ENCODE measurements at regions not wholly inside any gene's neighbourhood (a gene's known extent, or its start where the extent isn't known, plus 50 kb on each side); places are given as distances from the start of the nearest gene placed in this dataset.

DNA sequence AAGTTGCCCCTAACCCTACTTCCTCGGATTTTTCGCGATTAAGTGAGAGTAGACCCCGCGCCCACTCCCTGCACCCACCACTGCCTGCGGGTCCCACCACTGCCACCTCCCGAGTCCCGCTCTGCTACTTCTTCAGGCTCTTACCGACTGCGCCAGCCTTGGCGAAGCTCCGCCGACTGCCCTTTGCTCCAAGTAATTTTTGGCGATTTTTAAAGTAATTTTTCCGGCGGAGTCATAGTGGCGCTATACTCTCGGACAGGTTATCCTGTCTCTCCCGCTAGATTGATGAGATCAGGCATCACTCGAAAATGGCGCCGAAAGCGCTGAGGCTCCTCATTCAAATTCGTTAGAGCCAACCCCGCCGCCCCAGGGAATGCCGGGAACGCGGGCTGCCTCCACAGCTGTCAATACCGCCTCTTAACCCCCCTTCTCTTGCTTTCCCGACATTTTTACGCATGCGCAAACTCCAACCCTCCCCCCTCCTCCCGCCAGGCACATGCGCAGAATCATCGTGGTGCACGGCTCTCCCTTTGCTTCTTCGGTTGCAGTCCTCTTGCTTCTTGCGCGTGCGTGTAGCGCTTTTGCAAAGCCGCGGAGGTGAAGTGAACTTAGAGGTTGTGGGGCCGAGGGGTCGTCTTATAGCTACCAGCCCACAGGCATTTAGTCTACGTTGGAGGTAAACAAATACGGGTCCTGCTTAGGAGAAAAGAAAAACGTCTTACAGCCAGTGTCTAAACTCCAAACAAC, 66.6 kb downstream of the KCNRG start:
- Histone ChIP-seq H3K27me3 (no peaks in the 10 kb centered on the region), H3K9me3 (no peaks in the 10 kb centered on the region), H3K4me1 (ENCODE audit: control insufficient read depth in 1 of 2, insufficient read depth in 1 of 2, low read depth in 1 of 2, low read length in 1 of 2) (peaks cover 69 to 72% of the 10 kb centered on the region in 2 experiments), H3K36me3 (no peaks in the 10 kb centered on the region), H3K4me3 (ENCODE audit: low read depth in 1 of 2, low read length in 1 of 2) (peak overlapping the region; percentile 80 to 84), H3K27ac (peak overlapping the region; percentile 80)
- TF ChIP-seq, protein P1, sequence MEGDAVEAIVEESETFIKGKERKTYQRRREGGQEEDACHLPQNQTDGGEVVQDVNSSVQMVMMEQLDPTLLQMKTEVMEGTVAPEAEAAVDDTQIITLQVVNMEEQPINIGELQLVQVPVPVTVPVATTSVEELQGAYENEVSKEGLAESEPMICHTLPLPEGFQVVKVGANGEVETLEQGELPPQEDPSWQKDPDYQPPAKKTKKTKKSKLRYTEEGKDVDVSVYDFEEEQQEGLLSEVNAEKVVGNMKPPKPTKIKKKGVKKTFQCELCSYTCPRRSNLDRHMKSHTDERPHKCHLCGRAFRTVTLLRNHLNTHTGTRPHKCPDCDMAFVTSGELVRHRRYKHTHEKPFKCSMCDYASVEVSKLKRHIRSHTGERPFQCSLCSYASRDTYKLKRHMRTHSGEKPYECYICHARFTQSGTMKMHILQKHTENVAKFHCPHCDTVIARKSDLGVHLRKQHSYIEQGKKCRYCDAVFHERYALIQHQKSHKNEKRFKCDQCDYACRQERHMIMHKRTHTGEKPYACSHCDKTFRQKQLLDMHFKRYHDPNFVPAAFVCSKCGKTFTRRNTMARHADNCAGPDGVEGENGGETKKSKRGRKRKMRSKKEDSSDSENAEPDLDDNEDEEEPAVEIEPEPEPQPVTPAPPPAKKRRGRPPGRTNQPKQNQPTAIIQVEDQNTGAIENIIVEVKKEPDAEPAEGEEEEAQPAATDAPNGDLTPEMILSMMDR (IDR thresholded peaks at IDR 0.05), result peak; percentile 7

DNA sequence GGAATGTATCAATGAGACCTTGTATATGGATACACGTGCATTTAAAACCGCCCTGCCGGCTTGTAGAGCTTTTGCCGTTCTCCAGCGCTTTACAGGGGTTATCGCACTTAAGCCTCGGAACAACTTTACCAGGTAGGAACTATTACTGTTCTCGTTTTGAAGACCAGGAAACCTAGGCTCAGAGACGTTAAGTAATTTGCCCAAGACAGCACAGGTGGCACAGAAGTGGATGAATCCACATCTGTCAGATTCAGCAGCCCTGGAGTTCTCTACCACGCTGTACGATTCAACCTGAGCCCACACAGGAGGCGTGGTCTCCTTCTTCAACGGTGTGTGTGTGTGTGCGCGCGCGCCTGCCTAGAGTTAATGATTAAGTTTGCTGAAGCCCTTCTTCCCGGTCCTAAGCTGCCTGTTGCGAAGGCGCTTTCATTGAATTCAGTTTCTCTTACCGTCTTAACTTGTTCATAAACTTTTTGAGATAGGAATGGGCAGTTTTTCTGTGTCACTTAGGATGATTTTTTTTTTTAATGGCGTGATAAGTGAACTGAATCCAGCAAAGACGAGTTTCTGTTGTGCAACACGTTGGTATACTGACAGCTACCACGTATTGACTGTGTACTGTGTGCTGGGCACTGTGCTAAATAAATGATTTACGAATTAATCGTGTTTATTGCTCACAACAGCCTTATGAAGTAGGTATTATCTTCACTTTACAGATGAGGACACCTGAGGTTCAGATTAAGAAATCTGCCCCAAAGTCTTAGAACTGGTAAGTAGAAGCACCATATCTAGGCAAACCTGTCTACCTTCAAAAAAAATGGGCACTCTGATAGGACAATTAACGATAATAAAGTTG, 67.4 kb downstream of the KCNRG start:
- H3K4me3 ChIP-seq (ENCODE audit: low read depth in 1 of 2, low read length in 1 of 2), result peak overlapping the region; percentile 80 to 84

DNA sequence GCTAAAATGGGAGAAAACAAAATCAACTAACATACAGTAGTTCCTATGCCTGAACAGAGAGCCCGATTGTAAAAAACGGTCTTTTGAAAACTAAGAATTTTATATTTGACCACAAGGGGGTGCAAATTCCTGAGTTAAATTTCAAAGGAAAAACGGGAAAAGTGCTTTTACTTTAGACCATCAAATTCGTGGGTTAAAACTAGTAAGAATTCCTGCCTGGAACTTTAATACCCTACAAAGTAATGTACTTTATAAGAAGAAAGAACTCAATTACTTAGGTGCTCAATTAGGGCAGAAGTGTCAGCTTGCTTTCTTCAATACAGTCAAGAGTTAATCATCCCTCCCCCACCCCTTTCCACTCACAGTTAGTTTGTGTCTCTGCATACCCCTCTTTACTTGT, 69.8 kb downstream of the KCNRG start:
- Histone ChIP-seq H3K36me3 (no peaks in the 10 kb centered on the region), H3K27ac (no peak overlapping the region), H3K4me1 (ENCODE audit: control insufficient read depth in 1 of 2, insufficient read depth in 1 of 2, low read depth in 1 of 2, low read length in 1 of 2) (peaks cover 43 to 44% of the 10 kb centered on the region in 2 experiments), H3K9me3 (no peaks in the 10 kb centered on the region), H3K4me3 (ENCODE audit: low read depth in 1 of 2, low read length in 1 of 2) (no peak overlapping the region), H3K27me3 (no peaks in the 10 kb centered on the region)
- TF ChIP-seq, protein P1 (IDR thresholded peaks at IDR 0.05), result peak; percentile 40

More for the DNA sequence above, 67.4 kb downstream of the KCNRG start:
- TF ChIP-seq, protein P1 (IDR thresholded peaks at IDR 0.05), result no peak
- no peaks in the 10 kb centered on the region for H3K36me3 ChIP-seq
- H3K4me1 ChIP-seq (ENCODE audit: control insufficient read depth in 1 of 2, insufficient read depth in 1 of 2, low read depth in 1 of 2, low read length in 1 of 2), result peaks cover 67% of the 10 kb centered on the region in 2 experiments
- peak overlapping the region; percentile 80 for H3K27ac ChIP-seq
- no peaks in the 10 kb centered on the region for H3K9me3 ChIP-seq
- no peaks in the 10 kb centered on the region for H3K27me3 ChIP-seq

- Histone ChIP-seq H3K27ac (no peak overlapping the region), H3K36me3 (no peaks in the 10 kb centered on the region), H3K4me3 (ENCODE audit: low read depth in 1 of 2, low read length in 1 of 2) (no peak overlapping the region), H3K4me1 (ENCODE audit: control insufficient read depth in 1 of 2, insufficient read depth in 1 of 2, low read depth in 1 of 2, low read length in 1 of 2) (peaks cover 7 to 10% of the 10 kb centered on the region in 2 experiments), H3K9me3 (no peaks in the 10 kb centered on the region), H3K27me3 (no peaks in the 10 kb centered on the region)
- TF ChIP-seq, protein P1 (IDR thresholded peaks at IDR 0.05), result no peak
Observed at GRCh38 chr13:50089633-50090032, 74.4 kb downstream of the KCNRG start.

DNA sequence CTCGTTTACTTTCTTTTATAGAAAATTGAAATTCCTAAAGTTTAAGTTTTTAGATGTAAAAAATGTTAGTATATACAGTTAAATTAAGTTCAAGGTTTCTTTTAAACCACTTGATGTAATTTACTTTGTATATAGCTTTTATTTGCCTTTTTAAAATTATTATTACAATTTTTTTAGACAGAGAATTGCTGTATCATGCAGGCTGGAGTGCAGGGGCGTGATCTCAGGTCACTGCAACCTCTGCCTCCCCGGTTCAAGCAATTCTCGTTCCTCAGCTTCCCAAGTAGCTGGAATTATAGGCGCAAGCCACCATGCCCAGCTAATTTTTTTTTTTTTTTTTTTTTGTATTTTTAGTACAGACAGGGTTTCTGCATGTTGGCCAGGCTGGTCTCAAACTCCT, 75.0 kb downstream of the KCNRG start:
- Histone ChIP-seq H3K27me3 (no peaks in the 10 kb centered on the region), H3K36me3 (no peaks in the 10 kb centered on the region), H3K4me1 (ENCODE audit: control insufficient read depth in 1 of 2, insufficient read depth in 1 of 2, low read depth in 1 of 2, low read length in 1 of 2) (peaks cover 2 to 4% of the 10 kb centered on the region in 2 experiments), H3K27ac (no peak overlapping the region), H3K4me3 (ENCODE audit: low read depth in 1 of 2, low read length in 1 of 2) (no peak overlapping the region), H3K9me3 (no peaks in the 10 kb centered on the region)
- TF ChIP-seq, protein P1 (IDR thresholded peaks at IDR 0.05), result no peak
